ENCODE measurements at regions not wholly inside any gene's neighbourhood (a gene's known extent, or its start where the extent isn't known, plus 50 kb on each side); places are given as distances from the start of the nearest gene placed in this dataset.
A peak's percentile ranks its signal among the peaks of the same experiment; 100 is the strongest.

GRCh38 chr9:129313331-129313955 is 135.4 kb upstream of the IER5L start:
- no peak overlapping the region for H3K27ac Mint-ChIP-seq
- H3K4me1 Mint-ChIP-seq (ENCODE audit: unreplicated experiment): peaks cover 23% of the 10 kb centered on the region
- DNase-seq (ENCODE audit: extremely low spot score, unreplicated experiment): peak; percentile 48
- H3K36me3 Mint-ChIP-seq: no peaks in the 10 kb centered on the region
- no peaks in the 10 kb centered on the region for H3K9me3 Mint-ChIP-seq
- H3K27me3 Mint-ChIP-seq: no peaks in the 10 kb centered on the region
- TF ChIP-seq CTCF (conservative IDR thresholded peaks at IDR 0.05): no peak
- H3K4me3 Mint-ChIP-seq: no peak overlapping the region

- H3K36me3 Mint-ChIP-seq: no peaks in the 10 kb centered on the region
- TF ChIP-seq CTCF (conservative IDR thresholded peaks at IDR 0.05): no peak
- no peaks in the 10 kb centered on the region for H3K27me3 Mint-ChIP-seq
- no peak overlapping the region for H3K27ac Mint-ChIP-seq
- H3K4me3 Mint-ChIP-seq: no peak overlapping the region
- peak; percentile 58 for DNase-seq (ENCODE audit: extremely low spot score, unreplicated experiment)
- no peaks in the 10 kb centered on the region for H3K9me3 Mint-ChIP-seq
- H3K4me1 Mint-ChIP-seq (ENCODE audit: unreplicated experiment): peaks cover 16% of the 10 kb centered on the region
Observed at GRCh38 chr9:129312251-129313122, 134.4 kb upstream of the IER5L start.

DNA sequence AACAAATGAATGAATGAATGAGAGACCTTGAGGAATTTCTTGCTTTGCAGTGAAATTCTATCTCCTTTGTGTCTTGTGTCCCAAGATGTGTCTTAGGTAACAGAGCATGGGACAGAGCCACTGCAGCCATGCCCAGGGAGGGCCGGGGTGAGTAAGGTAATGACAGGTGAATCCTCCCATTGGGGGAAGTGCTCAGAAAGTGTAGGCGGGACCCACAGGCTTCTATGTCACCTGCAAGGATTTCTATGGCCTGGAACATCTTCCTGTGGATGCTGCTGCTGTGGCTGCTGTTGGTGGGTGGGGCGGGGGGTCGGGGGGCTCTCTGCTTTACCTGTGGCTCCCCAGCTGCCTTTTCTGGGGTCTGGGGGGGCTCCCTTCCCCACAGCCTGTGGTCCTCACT is 133.6 kb upstream of the IER5L start:
- Mint-ChIP-seq H3K27ac (no peak overlapping the region), H3K27me3 (no peaks in the 10 kb centered on the region), H3K4me3 (no peak overlapping the region), H3K9me3 (no peaks in the 10 kb centered on the region), H3K36me3 (no peaks in the 10 kb centered on the region), H3K4me1 (ENCODE audit: unreplicated experiment) (peaks cover 19% of the 10 kb centered on the region)
- TF ChIP-seq CTCF (conservative IDR thresholded peaks at IDR 0.05): no peak
- no peak for DNase-seq (ENCODE audit: extremely low spot score, unreplicated experiment)

DNA sequence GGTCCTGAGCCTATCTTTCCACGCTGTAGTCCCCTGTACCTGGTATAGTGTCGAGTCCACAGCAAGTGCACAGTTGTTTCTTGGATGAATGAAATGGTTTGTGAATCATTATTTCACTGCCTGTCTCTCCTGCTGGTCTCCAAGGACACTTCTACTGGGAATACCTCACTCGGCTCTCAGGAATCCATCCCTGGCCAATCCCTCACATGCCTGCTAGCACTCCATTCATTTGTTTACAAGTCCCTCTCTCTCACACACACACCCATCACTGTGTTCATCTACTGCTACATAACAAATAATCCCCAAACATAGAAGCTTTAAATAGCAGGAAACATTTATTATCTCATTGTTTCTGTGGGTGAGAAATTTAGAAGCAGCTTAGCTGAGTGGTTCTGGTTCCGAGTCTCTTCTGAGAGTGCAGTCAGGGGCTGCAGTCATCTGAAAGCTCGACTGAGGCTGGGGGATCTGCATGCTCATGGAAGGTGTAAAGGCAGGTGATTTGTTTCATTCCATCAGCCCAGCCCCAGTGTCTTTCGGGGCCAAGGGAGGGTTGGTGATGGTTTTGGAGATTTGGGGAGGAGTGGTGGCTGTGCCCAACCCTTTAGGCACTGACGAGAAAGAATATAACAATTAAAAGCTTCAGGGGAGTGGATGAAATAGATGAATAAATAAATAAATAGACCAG is 132.7 kb upstream of the IER5L start:
- no peak overlapping the region for H3K27ac Mint-ChIP-seq
- H3K4me3 Mint-ChIP-seq: no peak overlapping the region
- peaks cover 19% of the 10 kb centered on the region for H3K4me1 Mint-ChIP-seq (ENCODE audit: unreplicated experiment)
- no peak for TF ChIP-seq CTCF (conservative IDR thresholded peaks at IDR 0.05)
- DNase-seq (ENCODE audit: extremely low spot score, unreplicated experiment): peak; percentile 36
- no peaks in the 10 kb centered on the region for H3K27me3 Mint-ChIP-seq
- no peaks in the 10 kb centered on the region for H3K36me3 Mint-ChIP-seq
- H3K9me3 Mint-ChIP-seq: no peaks in the 10 kb centered on the region

DNA sequence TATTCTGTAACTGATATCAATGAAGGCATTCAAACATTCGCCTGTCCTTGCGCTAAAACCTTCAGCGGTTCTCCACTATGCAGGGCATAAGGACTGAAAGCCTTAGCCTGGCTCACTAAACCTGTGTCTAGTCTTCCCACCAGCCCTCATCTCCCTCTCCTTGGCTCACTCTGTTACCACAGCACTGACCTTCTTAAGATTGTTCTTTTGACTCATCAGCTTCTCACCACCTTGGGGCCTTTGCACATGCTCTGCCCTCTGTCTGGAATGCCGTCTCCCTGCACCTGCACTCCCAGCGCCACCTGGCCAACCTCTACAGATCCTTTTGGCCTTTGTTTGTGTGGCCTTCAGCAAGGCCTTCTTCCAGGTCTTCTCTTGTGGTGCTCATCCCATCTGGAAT is 131.8 kb upstream of the IER5L start:
- H3K4me1 Mint-ChIP-seq (ENCODE audit: unreplicated experiment): peaks cover 19% of the 10 kb centered on the region
- H3K4me3 Mint-ChIP-seq: no peak overlapping the region
- no peaks in the 10 kb centered on the region for H3K9me3 Mint-ChIP-seq
- TF ChIP-seq CTCF (conservative IDR thresholded peaks at IDR 0.05): no peak
- no peaks in the 10 kb centered on the region for H3K36me3 Mint-ChIP-seq
- H3K27ac Mint-ChIP-seq: no peak overlapping the region
- peak; percentile 29 for DNase-seq (ENCODE audit: extremely low spot score, unreplicated experiment)
- no peaks in the 10 kb centered on the region for H3K27me3 Mint-ChIP-seq
